ENCODE measurements at regions not wholly inside any gene's neighbourhood (a gene's known extent, or its start where the extent isn't known, plus 50 kb on each side); places are given as distances from the start of the nearest gene placed in this dataset.

GRCh38 chr6:71768356-71768755 is 118.0 kb upstream of the RIMS1 start:
- TF ChIP-seq RAD21 (IDR thresholded peaks at IDR 0.05; ENCODE audit: low read depth) (no peak), CREB1 (IDR thresholded peaks at IDR 0.05; ENCODE audit: low read depth) (no peak), EP300 (IDR thresholded peaks at IDR 0.05; ENCODE audit: borderline replicate concordance) (no peak)

All from Ishikawa (cell line).